Uterus (tissue), 3 donors: ENCODE measurements at regions not wholly inside any gene's neighbourhood (a gene's known extent, or its start where the extent isn't known, plus 50 kb on each side); places are given as distances from the start of the nearest gene placed in this dataset.

Experiments
- DNase-seq, 2 donors: peaks; one replicate each; pipeline ENCODE4 v3.0.0-alpha.2; 2019 to 2020
- H3K27ac ChIP-seq, 2 donors: fragments of 200-600 bp; sonication (generic); 1 replicate in 1 of 2; 2 replicates in 1 of 2; pipeline ENCODE4 v1.5.1; 2016 to 2018
- H3K27me3 ChIP-seq, 2 donors: fragments of 200-600 bp; sonication (generic); one replicate each; pipeline ENCODE4 v1.5.1; 2018 to 2019; ENCODE audit warnings: control low read depth in 1 of 2
- H3K36me3 ChIP-seq, 2 donors: fragments of 200-600 bp; sonication (generic); one replicate each; pipeline ENCODE4 v1.5.1; 2019; ENCODE audit warnings: control low read depth in 1 of 2
- H3K4me1 ChIP-seq, 2 donors: fragments of 200-600 bp; sonication (generic); one replicate each; pipeline ENCODE4 v1.5.1; 2018 to 2019; ENCODE audit warnings: control low read depth in 1 of 2
- H3K4me3 ChIP-seq, 2 donors: fragments of 200-600 bp; sonication (generic); 1 replicate in 1 of 2; 2 replicates in 1 of 2; pipeline ENCODE4 v1.5.1; 2018 to 2019; ENCODE audit warnings: mild to moderate bottlenecking in 1 of 2
- H3K9me3 ChIP-seq, 2 donors: fragments of 200-600 bp; sonication (generic); one replicate each; pipeline ENCODE4 v1.5.1; 2019; ENCODE audit warnings: control low read depth in 1 of 2
- POLR2A ChIP-seq, 2 donors: fragments of 450-650 bp; IDR thresholded peaks; one replicate each; pipeline ENCODE4 v1.6.1; 2016; ENCODE audit warnings: antibody characterized with exemption in 2 of 2, mild to moderate bottlenecking in 1 of 2, moderate library complexity in 1 of 2
- intact Hi-C: fragments of 100-400 bp; cut with DNase I; formaldehyde crosslinking; loops from one replicate; pipeline ENCODE4 v1.15.1; 2023; ENCODE audit warnings: low total_unique reads
- TF ChIP-seq, protein P1 (sequence below), 4 experiments: fragments of 200-600 bp in 2 of 4; fragments of 450-650 bp in 2 of 4; sonication (generic) in 2 of 4; IDR thresholded peaks; one replicate each; pipeline ENCODE4 v1.5.1; 2016 to 2019; ENCODE audit warnings: antibody characterized with exemption in 4 of 4, mild to moderate bottlenecking in 2 of 4, moderate library complexity in 1 of 4
- donor health status: DM: yes; HTN: yes; CAD: no.

DNA sequence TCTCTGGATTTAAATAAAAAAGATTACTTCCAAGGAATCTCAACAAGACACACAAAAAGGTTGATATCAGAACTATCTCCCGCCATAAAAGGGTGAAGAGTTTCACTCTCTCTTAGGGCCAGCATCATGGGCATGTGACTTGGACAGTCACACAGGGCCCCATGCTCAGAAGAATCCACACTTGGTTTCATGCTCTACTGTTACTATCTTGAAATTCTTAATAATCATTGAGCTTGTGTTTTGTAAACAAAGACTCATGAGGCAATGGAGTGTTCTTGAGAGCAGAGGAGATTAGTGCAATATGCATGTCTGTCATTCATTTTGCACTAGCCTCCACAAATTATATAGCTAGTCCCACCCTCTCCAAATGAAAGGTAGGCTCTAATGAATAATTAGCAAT, 58.4 kb downstream of the HMHB1 start:
- H3K27ac ChIP-seq, result no peak overlapping the region
- no peaks in the 10 kb centered on the region for H3K4me1 ChIP-seq
- DNase-seq, result no peak
- H3K36me3 ChIP-seq, result no peaks in the 10 kb centered on the region
- intact Hi-C loops, result no loop called here
- no peaks in the 10 kb centered on the region for H3K27me3 ChIP-seq
- no peak overlapping the region for H3K4me3 ChIP-seq
- no peak for TF ChIP-seq POLR2A (IDR thresholded peaks at IDR 0.05)
- TF ChIP-seq, protein P1, sequence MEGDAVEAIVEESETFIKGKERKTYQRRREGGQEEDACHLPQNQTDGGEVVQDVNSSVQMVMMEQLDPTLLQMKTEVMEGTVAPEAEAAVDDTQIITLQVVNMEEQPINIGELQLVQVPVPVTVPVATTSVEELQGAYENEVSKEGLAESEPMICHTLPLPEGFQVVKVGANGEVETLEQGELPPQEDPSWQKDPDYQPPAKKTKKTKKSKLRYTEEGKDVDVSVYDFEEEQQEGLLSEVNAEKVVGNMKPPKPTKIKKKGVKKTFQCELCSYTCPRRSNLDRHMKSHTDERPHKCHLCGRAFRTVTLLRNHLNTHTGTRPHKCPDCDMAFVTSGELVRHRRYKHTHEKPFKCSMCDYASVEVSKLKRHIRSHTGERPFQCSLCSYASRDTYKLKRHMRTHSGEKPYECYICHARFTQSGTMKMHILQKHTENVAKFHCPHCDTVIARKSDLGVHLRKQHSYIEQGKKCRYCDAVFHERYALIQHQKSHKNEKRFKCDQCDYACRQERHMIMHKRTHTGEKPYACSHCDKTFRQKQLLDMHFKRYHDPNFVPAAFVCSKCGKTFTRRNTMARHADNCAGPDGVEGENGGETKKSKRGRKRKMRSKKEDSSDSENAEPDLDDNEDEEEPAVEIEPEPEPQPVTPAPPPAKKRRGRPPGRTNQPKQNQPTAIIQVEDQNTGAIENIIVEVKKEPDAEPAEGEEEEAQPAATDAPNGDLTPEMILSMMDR (IDR thresholded peaks at IDR 0.05), result no peak
- no peaks in the 10 kb centered on the region for H3K9me3 ChIP-seq

DNA sequence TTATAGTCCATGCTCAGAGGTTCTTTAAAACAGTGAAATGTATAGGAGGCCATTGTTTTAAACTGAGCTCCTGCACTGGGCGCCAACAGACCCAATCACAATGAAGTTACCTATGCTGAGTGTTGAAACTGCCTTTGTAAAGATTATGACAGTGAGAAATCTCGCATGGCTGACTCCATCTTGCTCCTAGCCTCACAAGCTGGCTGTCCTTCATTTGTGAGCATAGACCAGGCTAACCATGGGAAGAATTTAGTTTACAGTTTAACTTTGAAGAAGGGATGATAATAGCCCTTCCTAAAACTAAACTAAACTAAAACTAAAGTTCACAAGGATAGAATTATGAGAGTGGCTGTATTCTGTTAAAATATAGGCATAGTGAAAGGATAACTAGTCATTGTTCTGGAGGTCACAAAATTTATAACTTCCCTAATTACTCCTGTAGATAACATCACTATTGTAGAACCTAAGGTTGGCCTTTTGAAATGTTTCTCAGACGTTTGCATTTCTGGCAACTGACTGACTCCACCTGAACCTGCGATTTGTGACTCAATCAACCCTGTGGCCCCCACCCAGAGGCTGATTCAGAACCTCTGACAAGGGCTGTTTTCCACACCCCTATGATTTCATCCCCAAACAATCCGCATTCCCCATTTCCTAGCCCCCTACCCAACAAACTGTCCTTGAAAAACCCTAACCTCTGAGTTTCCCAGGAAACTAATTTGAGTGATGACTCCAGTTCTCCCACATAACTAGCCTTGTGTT, 59.1 kb downstream of the HMHB1 start:
- no peaks in the 10 kb centered on the region for H3K9me3 ChIP-seq
- TF ChIP-seq POLR2A (IDR thresholded peaks at IDR 0.05), result no peak
- TF ChIP-seq, protein P1 (IDR thresholded peaks at IDR 0.05), result no peak
- no peaks in the 10 kb centered on the region for H3K27me3 ChIP-seq
- H3K36me3 ChIP-seq, result no peaks in the 10 kb centered on the region
- H3K4me3 ChIP-seq, result no peak overlapping the region
- intact Hi-C loops, result no loop called here
- no peak overlapping the region for H3K27ac ChIP-seq
- no peaks in the 10 kb centered on the region for H3K4me1 ChIP-seq
- no peak for DNase-seq

DNA sequence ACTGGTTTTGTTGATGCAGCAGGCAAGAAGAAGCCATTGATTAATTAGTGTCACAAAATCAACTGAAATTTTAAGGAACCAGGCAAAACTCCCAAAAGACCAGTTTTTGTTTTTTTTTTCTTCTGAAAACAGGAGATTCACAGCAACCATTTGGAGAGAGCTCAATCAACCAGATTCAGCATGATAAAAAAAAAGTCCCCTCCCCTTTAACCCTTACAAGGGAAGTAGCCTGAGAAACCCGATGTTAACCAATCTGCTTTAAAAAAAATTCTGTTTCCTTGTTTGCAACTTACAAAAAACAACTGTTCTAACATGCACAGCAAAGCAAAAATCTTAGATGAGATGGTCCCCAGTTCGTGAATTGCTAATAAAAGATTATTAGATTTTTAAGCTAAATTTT, 59.7 kb downstream of the HMHB1 start:
- intact Hi-C loops, result no loop called here
- no peaks in the 10 kb centered on the region for H3K4me1 ChIP-seq
- no peaks in the 10 kb centered on the region for H3K9me3 ChIP-seq
- H3K36me3 ChIP-seq, result no peaks in the 10 kb centered on the region
- no peak overlapping the region for H3K27ac ChIP-seq
- no peak overlapping the region for H3K4me3 ChIP-seq
- no peak for DNase-seq
- no peaks in the 10 kb centered on the region for H3K27me3 ChIP-seq
- TF ChIP-seq, protein P1 (IDR thresholded peaks at IDR 0.05), result no peak
- TF ChIP-seq POLR2A (IDR thresholded peaks at IDR 0.05), result no peak

DNA sequence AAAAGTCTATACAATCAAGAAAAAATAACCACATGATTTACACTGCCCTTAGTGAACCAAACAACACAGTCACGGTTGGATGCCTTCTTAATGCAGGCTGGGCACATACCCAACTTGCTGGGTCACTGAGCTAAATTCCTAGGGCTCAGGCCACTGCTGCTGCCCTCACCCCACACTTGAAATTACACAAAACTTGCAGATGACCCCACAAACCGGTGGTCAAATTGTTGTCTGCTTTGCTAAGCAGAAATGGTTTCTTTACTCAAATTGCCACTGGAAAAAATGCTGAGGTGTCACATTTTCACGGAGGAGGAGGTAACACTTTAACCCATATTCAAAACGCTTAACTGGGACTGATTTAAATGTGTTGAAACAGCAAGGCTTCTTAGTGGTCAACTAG, 62.4 kb downstream of the HMHB1 start:
- DNase-seq, result no peak
- no peaks in the 10 kb centered on the region for H3K36me3 ChIP-seq
- no peaks in the 10 kb centered on the region for H3K9me3 ChIP-seq
- intact Hi-C loops, result no loop called here
- H3K4me1 ChIP-seq, result no peaks in the 10 kb centered on the region
- no peak overlapping the region for H3K27ac ChIP-seq
- H3K27me3 ChIP-seq, result no peaks in the 10 kb centered on the region
- TF ChIP-seq, protein P1 (IDR thresholded peaks at IDR 0.05), result no peak
- no peak for TF ChIP-seq POLR2A (IDR thresholded peaks at IDR 0.05)
- no peak overlapping the region for H3K4me3 ChIP-seq

DNA sequence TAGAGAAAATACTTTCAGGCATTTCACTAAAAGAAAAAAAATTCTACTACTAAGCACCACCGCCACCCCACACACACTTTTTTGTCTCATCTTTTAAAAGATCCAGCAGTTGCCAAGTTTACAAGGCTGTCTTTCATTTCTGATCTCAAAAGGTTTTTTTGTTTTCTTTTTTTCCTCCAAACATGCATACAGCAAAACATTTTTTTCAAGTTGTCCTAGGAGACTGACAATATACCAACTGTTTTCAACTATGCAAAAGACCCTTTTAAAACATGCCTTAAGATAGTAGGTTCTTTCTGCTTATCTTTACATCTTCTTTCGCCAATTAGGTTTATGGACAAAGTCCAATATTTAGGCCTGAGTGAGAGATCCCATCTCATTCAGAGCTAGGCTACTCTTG, 65.2 kb downstream of the HMHB1 start:
- Histone ChIP-seq H3K27me3 (no peaks in the 10 kb centered on the region), H3K4me1 (no peaks in the 10 kb centered on the region), H3K27ac (no peak overlapping the region), H3K4me3 (no peak overlapping the region), H3K9me3 (no peaks in the 10 kb centered on the region), H3K36me3 (no peaks in the 10 kb centered on the region)
- intact Hi-C loops, result no loop called here
- TF ChIP-seq, protein P1 (IDR thresholded peaks at IDR 0.05), result no peak
- TF ChIP-seq POLR2A (IDR thresholded peaks at IDR 0.05), result no peak
- no peak for DNase-seq
